ENCODE measurements at regions not wholly inside any gene's neighbourhood (a gene's known extent, or its start where the extent isn't known, plus 50 kb on each side); places are given as distances from the start of the nearest gene placed in this dataset.

- peak overlapping the region; percentile 50 for H2BK5ac ChIP-seq (ENCODE audit: low read depth, low read length, poor library complexity, severe bottlenecking)
- no peak overlapping the region for H2BK15ac ChIP-seq (ENCODE audit: low read depth, poor library complexity, severe bottlenecking)
- WGBS = 95% methylated on average over 5 of the region's 6 CpGs
- peak overlapping the region; percentile 80 for H3K9ac ChIP-seq (ENCODE audit: low read length)
- peak overlapping the region; percentile 99 for H2AK5ac ChIP-seq (ENCODE audit: low read length, severe bottlenecking)
- H3K18ac ChIP-seq (ENCODE audit: low read depth in 1 of 2, low read length in 2 of 2) = no peak overlapping the region
- H3K27ac ChIP-seq (ENCODE audit: low read length, poor library complexity, severe bottlenecking) = peak overlapping the region; percentile 99
- H3K9me3 ChIP-seq (ENCODE audit: control insufficient read depth, low read length) = no peaks in the 10 kb centered on the region
- no peak overlapping the region for H2BK120ac ChIP-seq (ENCODE audit: low read depth, low read length)
- no peak overlapping the region for H3K23ac ChIP-seq (ENCODE audit: low read length in 2 of 2)
- no peak overlapping the region for H2AFZ ChIP-seq (ENCODE audit: low read depth, low read length)
- no peak overlapping the region for H3K4me3 ChIP-seq (ENCODE audit: insufficient read depth in 1 of 2, low read depth in 1 of 2, low read length in 2 of 2)
- no peak for DNase-seq
- no peak overlapping the region for H4K91ac ChIP-seq (ENCODE audit: low read length)
- H3K4ac ChIP-seq (ENCODE audit: low read depth in 1 of 2, low read length in 2 of 2) = no peak overlapping the region
- peak overlapping the region; percentile 21 for H4K8ac ChIP-seq (ENCODE audit: low read length)
- no peaks in the 10 kb centered on the region for H3K27me3 ChIP-seq (ENCODE audit: control insufficient read depth in 1 of 2, insufficient read depth in 1 of 2, low read length in 2 of 2)
- peaks cover 40% of the 10 kb centered on the region for H3K4me1 ChIP-seq (ENCODE audit: control insufficient read depth, insufficient read depth, low read depth, low read length)
- peak overlapping the region in 1 of 2 experiments; percentile 7 for H2BK12ac ChIP-seq (ENCODE audit: low read length in 2 of 2)
- peaks cover 49 to 96% of the 10 kb centered on the region in 2 experiments for H3K36me3 ChIP-seq (ENCODE audit: control insufficient read depth in 1 of 2, insufficient read depth in 2 of 2, low read depth in 1 of 2, low read length in 2 of 2)
- H3K4me2 ChIP-seq (ENCODE audit: low read length, poor library complexity, severe bottlenecking) = no peak overlapping the region
- H3K79me1 ChIP-seq (replicated peaks; ENCODE audit: low read length, poor library complexity, severe bottlenecking) = no peaks in the 10 kb centered on the region
- H3K14ac ChIP-seq (ENCODE audit: low read length in 2 of 2) = no peak overlapping the region
These were observed 149.9 kb upstream of the KLF14 start for GRCh38 chr7:130883928-130884327.

GRCh38 chr7:130884437-130885417 is 150.7 kb upstream of the KLF14 start:
- peak overlapping the region; percentile 55 to 66 for H3K4ac ChIP-seq (ENCODE audit: low read depth in 1 of 2, low read length in 2 of 2)
- H3K27me3 ChIP-seq (ENCODE audit: control insufficient read depth in 1 of 2, insufficient read depth in 1 of 2, low read length in 2 of 2) = no peaks in the 10 kb centered on the region
- DNase-seq = peak; percentile 76
- H2BK5ac ChIP-seq (ENCODE audit: low read depth, low read length, poor library complexity, severe bottlenecking) = peak overlapping the region; percentile 98
- no peak overlapping the region for H2AFZ ChIP-seq (ENCODE audit: low read depth, low read length)
- peak overlapping the region; percentile 99 for H3K27ac ChIP-seq (ENCODE audit: low read length, poor library complexity, severe bottlenecking)
- peak overlapping the region; percentile 80 for H3K9ac ChIP-seq (ENCODE audit: low read length)
- H4K8ac ChIP-seq (ENCODE audit: low read length) = peak overlapping the region; percentile 67
- peak overlapping the region; percentile 51 to 72 for H3K18ac ChIP-seq (ENCODE audit: low read depth in 1 of 2, low read length in 2 of 2)
- no peaks in the 10 kb centered on the region for H3K79me1 ChIP-seq (replicated peaks; ENCODE audit: low read length, poor library complexity, severe bottlenecking)
- no peaks in the 10 kb centered on the region for H3K9me3 ChIP-seq (ENCODE audit: control insufficient read depth, low read length)
- H2BK15ac ChIP-seq (ENCODE audit: low read depth, poor library complexity, severe bottlenecking) = no peak overlapping the region
- no peak overlapping the region for H3K14ac ChIP-seq (ENCODE audit: low read length in 2 of 2)
- peak overlapping the region; percentile 85 for H4K91ac ChIP-seq (ENCODE audit: low read length)
- peaks cover 46% of the 10 kb centered on the region for H3K4me1 ChIP-seq (ENCODE audit: control insufficient read depth, insufficient read depth, low read depth, low read length)
- peaks cover 55 to 96% of the 10 kb centered on the region in 2 experiments for H3K36me3 ChIP-seq (ENCODE audit: control insufficient read depth in 1 of 2, insufficient read depth in 2 of 2, low read depth in 1 of 2, low read length in 2 of 2)
- peak overlapping the region; percentile 99 for H2AK5ac ChIP-seq (ENCODE audit: low read length, severe bottlenecking)
- H3K4me3 ChIP-seq (ENCODE audit: insufficient read depth in 1 of 2, low read depth in 1 of 2, low read length in 2 of 2) = no peak overlapping the region
- H2BK12ac ChIP-seq (ENCODE audit: low read length in 2 of 2) = peak overlapping the region; percentile 41 to 79
- WGBS = 76% methylated on average over 21 of the region's 21 CpGs
- H2BK120ac ChIP-seq (ENCODE audit: low read depth, low read length) = no peak overlapping the region
- no peak overlapping the region for H3K23ac ChIP-seq (ENCODE audit: low read length in 2 of 2)
- peak overlapping the region; percentile 10 for H3K4me2 ChIP-seq (ENCODE audit: low read length, poor library complexity, severe bottlenecking)

GRCh38 chr7:130886438-130887135 is 152.6 kb upstream of the KLF14 start:
- no peak overlapping the region for H2AFZ ChIP-seq (ENCODE audit: low read depth, low read length)
- H4K91ac ChIP-seq (ENCODE audit: low read length) = peak overlapping the region; percentile 73
- H3K9ac ChIP-seq (ENCODE audit: low read length) = peak overlapping the region; percentile 80
- H3K27ac ChIP-seq (ENCODE audit: low read length, poor library complexity, severe bottlenecking) = peak overlapping the region; percentile 95
- peak; percentile 56 for DNase-seq
- H4K8ac ChIP-seq (ENCODE audit: low read length) = peak overlapping the region; percentile 55
- H2BK5ac ChIP-seq (ENCODE audit: low read depth, low read length, poor library complexity, severe bottlenecking) = peak overlapping the region; percentile 91
- peak overlapping the region; percentile 41 for H3K4me2 ChIP-seq (ENCODE audit: low read length, poor library complexity, severe bottlenecking)
- H3K23ac ChIP-seq (ENCODE audit: low read length in 2 of 2) = no peak overlapping the region
- WGBS = 62% methylated on average over 10 of the region's 10 CpGs
- peak overlapping the region; percentile 17 to 20 for H2BK12ac ChIP-seq (ENCODE audit: low read length in 2 of 2)
- H3K9me3 ChIP-seq (ENCODE audit: control insufficient read depth, low read length) = no peaks in the 10 kb centered on the region
- H3K4me1 ChIP-seq (ENCODE audit: control insufficient read depth, insufficient read depth, low read depth, low read length) = peaks cover 51% of the 10 kb centered on the region
- peak overlapping the region; percentile 10 to 63 for H3K18ac ChIP-seq (ENCODE audit: low read depth in 1 of 2, low read length in 2 of 2)
- H2BK120ac ChIP-seq (ENCODE audit: low read depth, low read length) = peak overlapping the region; percentile 56
- H3K14ac ChIP-seq (ENCODE audit: low read length in 2 of 2) = no peak overlapping the region
- peak overlapping the region; percentile 20 to 71 for H3K4ac ChIP-seq (ENCODE audit: low read depth in 1 of 2, low read length in 2 of 2)
- H3K27me3 ChIP-seq (ENCODE audit: control insufficient read depth in 1 of 2, insufficient read depth in 1 of 2, low read length in 2 of 2) = no peaks in the 10 kb centered on the region
- H3K79me1 ChIP-seq (replicated peaks; ENCODE audit: low read length, poor library complexity, severe bottlenecking) = no peaks in the 10 kb centered on the region
- H3K36me3 ChIP-seq (ENCODE audit: control insufficient read depth in 1 of 2, insufficient read depth in 2 of 2, low read depth in 1 of 2, low read length in 2 of 2) = peaks cover 50 to 93% of the 10 kb centered on the region in 2 experiments
- H2AK5ac ChIP-seq (ENCODE audit: low read length, severe bottlenecking) = peak overlapping the region; percentile 94
- no peak overlapping the region for H3K4me3 ChIP-seq (ENCODE audit: insufficient read depth in 1 of 2, low read depth in 1 of 2, low read length in 2 of 2)
- no peak overlapping the region for H2BK15ac ChIP-seq (ENCODE audit: low read depth, poor library complexity, severe bottlenecking)

Measured in mesenchymal stem cell (in vitro differentiated cells and primary cell).